ENCODE measurements at regions not wholly inside any gene's neighbourhood (a gene's known extent, or its start where the extent isn't known, plus 50 kb on each side); places are given as distances from the start of the nearest gene placed in this dataset.

DNA sequence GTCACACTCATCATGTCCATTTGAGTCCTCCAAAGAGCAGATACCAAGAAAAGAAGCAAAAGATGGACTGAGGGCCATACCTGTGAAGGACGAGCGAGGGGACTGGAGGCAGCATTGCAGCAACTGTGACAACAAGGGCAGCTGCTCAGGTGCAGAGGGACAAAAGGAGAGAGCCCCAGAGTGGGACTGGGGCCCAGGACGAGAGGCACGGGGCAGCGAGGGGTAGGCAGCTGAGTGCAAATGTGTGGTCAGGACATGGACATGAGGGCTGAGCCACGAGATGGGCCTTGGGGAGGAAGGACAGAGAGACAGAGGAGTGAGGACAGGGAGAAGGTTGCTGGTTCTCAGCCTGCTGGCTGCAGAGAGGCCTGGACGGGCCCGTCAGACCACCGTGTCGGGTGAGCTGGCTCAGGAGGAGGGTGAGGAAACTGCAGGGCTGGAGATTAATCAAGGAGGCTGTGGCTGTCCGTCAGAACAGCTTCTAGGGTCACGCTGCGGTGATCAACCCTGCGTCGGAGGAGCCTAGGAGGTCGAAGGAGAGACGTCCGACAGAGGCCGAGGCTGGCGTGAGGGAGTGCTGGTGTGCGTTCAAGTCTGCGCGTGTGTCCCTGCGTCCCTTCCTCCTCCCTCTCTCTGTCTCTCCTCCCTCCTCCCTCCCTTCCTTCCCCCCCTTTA is 206.8 kb upstream of the HDAC4 start:
- TF ChIP-seq POLR2AphosphoS5 (IDR thresholded peaks at IDR 0.05; ENCODE audit: low read depth, low read length) = no peak
- TF ChIP-seq, protein P1, sequence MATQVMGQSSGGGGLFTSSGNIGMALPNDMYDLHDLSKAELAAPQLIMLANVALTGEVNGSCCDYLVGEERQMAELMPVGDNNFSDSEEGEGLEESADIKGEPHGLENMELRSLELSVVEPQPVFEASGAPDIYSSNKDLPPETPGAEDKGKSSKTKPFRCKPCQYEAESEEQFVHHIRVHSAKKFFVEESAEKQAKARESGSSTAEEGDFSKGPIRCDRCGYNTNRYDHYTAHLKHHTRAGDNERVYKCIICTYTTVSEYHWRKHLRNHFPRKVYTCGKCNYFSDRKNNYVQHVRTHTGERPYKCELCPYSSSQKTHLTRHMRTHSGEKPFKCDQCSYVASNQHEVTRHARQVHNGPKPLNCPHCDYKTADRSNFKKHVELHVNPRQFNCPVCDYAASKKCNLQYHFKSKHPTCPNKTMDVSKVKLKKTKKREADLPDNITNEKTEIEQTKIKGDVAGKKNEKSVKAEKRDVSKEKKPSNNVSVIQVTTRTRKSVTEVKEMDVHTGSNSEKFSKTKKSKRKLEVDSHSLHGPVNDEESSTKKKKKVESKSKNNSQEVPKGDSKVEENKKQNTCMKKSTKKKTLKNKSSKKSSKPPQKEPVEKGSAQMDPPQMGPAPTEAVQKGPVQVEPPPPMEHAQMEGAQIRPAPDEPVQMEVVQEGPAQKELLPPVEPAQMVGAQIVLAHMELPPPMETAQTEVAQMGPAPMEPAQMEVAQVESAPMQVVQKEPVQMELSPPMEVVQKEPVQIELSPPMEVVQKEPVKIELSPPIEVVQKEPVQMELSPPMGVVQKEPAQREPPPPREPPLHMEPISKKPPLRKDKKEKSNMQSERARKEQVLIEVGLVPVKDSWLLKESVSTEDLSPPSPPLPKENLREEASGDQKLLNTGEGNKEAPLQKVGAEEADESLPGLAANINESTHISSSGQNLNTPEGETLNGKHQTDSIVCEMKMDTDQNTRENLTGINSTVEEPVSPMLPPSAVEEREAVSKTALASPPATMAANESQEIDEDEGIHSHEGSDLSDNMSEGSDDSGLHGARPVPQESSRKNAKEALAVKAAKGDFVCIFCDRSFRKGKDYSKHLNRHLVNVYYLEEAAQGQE (IDR thresholded peaks at IDR 0.05; ENCODE audit: insufficient read depth in 1 of 2, low read depth in 2 of 2, low read length in 2 of 2) = no peak
